ENCODE measurements at regions not wholly inside any gene's neighbourhood (a gene's known extent, or its start where the extent isn't known, plus 50 kb on each side); places are given as distances from the start of the nearest gene placed in this dataset.

GRCh38 chr20:61129311-61129710 is 122.8 kb upstream of the CDH4 start:
- no peak for TF ChIP-seq PBX3 (CRISPR knock-in tag; IDR thresholded peaks at IDR 0.05)
- TF ChIP-seq CTCF (tag by site-specific recombination; IDR thresholded peaks at IDR 0.05): no peak
- no peak for TF ChIP-seq ZNF132 (tag by site-specific recombination; IDR thresholded peaks at IDR 0.05; ENCODE audit: borderline replicate concordance)
- TF ChIP-seq SP3 (tag by site-specific recombination; IDR thresholded peaks at IDR 0.05): no peak
- no peak for TF ChIP-seq HIC1 (tag by site-specific recombination; IDR thresholded peaks at IDR 0.05)
- TF ChIP-seq ZNF24 (tag by site-specific recombination; IDR thresholded peaks at IDR 0.05): no peak
- TF ChIP-seq YY1 (tag by site-specific recombination; IDR thresholded peaks at IDR 0.05): no peak
- TF ChIP-seq ZBTB49 (tag by site-specific recombination; IDR thresholded peaks at IDR 0.05; ENCODE audit: low read depth): no peak
- no peak for TF ChIP-seq BCL11A (tag by site-specific recombination; IDR thresholded peaks at IDR 0.05; ENCODE audit: low read depth)
- TF ChIP-seq TSHZ1 (tag by site-specific recombination; IDR thresholded peaks at IDR 0.05; ENCODE audit: borderline replicate concordance): no peak
- no peak for TF ChIP-seq KLF8 (tag by site-specific recombination; IDR thresholded peaks at IDR 0.05)

Data from HEK293 (cell line).